Small intestine (tissue), 7 donors: ENCODE measurements at regions not wholly inside any gene's neighbourhood (a gene's known extent, or its start where the extent isn't known, plus 50 kb on each side); places are given as distances from the start of the nearest gene placed in this dataset.
"Not testable (repeated sequence)": the region's sequence is repeated elsewhere in the genome, so short reads cannot be mapped to it uniquely, and the experiment has no call there.

Experiments
- DNase-seq, 2 donors: peaks; one replicate each; pipeline versions ENCODE4 v3.0.0 to v3.0.0-alpha.2; 2013
- FAIRE-seq: peaks from 2 replicates; lab custom pipeline; 2012; peaks lifted over from hg19 to GRCh38; lab: Jason Lieb, UNC
- H3K27ac ChIP-seq, 3 donors: one replicate each; pipeline ENCODE4 v1.5.1; 2013; ENCODE audit warnings: low read length in 2 of 3, mild to moderate bottlenecking in 2 of 3, control low read depth in 1 of 3, inconsistent platforms in 1 of 3, low read depth in 1 of 3, moderate library complexity in 1 of 3
- H3K27me3 ChIP-seq, 3 donors: one replicate each; pipeline ENCODE4 v1.6.1; 2013; ENCODE audit warnings: low read length in 3 of 3, inconsistent platforms in 1 of 3; ENCODE audit not compliant: control insufficient read depth in 3 of 3, insufficient read depth in 3 of 3
- H3K36me3 ChIP-seq, 3 donors: one replicate each; pipeline ENCODE4 v1.6.1; 2013; ENCODE audit warnings: low read length in 3 of 3, inconsistent platforms in 1 of 3, low read depth in 1 of 3, mild to moderate bottlenecking in 1 of 3, moderate library complexity in 1 of 3; ENCODE audit not compliant: control insufficient read depth in 3 of 3, insufficient read depth in 2 of 3
- H3K4me1 ChIP-seq, 3 donors: one replicate each; pipeline ENCODE4 v1.6.1; 2013; ENCODE audit warnings: low read length in 2 of 3, inconsistent platforms in 1 of 3, low read depth in 1 of 3, mild to moderate bottlenecking in 1 of 3, moderate library complexity in 1 of 3; ENCODE audit not compliant: control insufficient read depth in 3 of 3, insufficient read depth in 2 of 3
- H3K4me3 ChIP-seq, 3 donors: one replicate each; pipeline ENCODE4 v1.5.1; 2013; ENCODE audit warnings: low read length in 3 of 3, control low read depth in 1 of 3, inconsistent platforms in 1 of 3, low read depth in 1 of 3, mild to moderate bottlenecking in 1 of 3, moderate library complexity in 1 of 3
- H3K9me3 ChIP-seq, 2 donors: one replicate each; pipeline ENCODE4 v1.6.1; 2013; ENCODE audit warnings: low read depth in 1 of 2, low read length in 1 of 2; ENCODE audit not compliant: control insufficient read depth in 2 of 2, insufficient read depth in 1 of 2
- WGBS, 3 donors: extraction: QIAGEN DNeasy Blood & Tissue Kit; methylation state at CpG; one replicate each; pipeline ENCODE4 v1.1.7; 2013; 5-methylcytosine and 5-hydroxymethylcytosine counted together
- donor health status: healthy with polysubstance abuse.
- donor health status: control.
- donor health status: control.
- donor health status: Bipolar disorder and iron deficiency.
- donor health status: healthy.

DNA sequence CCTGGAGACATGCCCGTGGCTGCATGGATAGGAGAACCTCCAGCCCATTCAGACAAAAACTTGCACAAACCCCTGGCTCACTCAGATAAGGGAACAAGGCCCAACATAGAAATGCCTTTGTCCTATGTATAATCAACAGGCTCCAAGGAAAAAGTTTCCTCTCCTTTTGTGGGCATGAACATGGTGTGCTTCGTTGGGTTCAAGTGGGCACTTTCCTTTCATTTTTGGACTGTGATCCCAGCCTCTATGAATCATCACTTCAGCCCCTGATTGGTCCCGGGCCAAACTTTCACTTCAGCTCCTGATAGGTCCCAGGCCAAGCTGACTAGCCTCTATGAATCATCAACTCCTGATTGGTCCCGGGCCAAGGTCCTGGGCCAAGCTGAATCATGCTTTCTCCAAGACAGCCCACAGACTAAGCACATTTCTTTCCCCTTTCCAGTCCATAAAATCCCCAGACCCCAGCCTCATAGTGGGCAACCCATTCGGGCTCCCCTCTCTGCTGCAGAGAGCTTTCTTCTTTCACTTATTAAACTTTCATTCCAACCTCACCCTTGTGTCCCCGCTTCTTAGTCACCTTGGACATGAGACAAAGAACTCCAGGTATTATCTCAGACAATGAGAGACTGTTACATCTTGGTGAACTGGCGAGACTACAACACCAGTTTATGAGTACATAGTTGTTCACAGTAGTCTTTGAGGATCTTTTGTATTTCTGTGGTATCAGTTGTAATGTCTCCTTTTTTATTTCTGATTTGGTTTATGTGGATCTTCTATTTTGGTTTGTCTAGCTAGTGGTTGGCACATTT, 146.7 kb downstream of the SPIN4 start:
- not testable (repeated sequence) for H3K27ac ChIP-seq, H3K4me1 ChIP-seq, H3K9me3 ChIP-seq, H3K36me3 ChIP-seq, H3K4me3 ChIP-seq, DNase-seq, H3K27me3 ChIP-seq, FAIRE-seq
- no CpG with 5 or more reads among the region's 7 CpGs for WGBS, 3 donors

DNA sequence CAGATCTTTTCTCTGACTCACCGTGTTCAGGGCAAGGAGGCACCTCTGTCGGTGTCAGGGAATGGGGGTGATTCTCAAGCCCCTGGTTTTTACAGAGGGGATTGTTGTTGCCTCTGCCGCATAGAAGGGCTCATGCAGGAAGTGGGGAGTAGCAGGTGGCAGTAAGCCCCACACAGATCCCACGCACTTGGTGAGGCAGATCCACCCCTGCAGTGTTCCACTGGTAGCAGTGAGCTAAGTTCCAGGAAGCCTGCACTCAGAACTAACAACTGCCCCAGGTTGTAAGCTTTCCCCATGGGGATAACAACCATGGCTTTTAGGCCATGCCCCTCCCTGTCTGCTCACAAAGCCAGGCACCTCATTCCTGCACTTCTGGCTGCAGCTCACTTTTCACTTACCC, 149.1 kb downstream of the SPIN4 start:
- not testable (repeated sequence) for H3K27me3 ChIP-seq, DNase-seq, FAIRE-seq, H3K27ac ChIP-seq, H3K36me3 ChIP-seq, H3K4me3 ChIP-seq, H3K4me1 ChIP-seq, H3K9me3 ChIP-seq
- WGBS, 3 donors: no CpG with 5 or more reads among the region's 4 CpGs

GRCh38 chrX:63198693-63199092, 152.4 kb downstream of the SPIN4 start:
- H3K4me1 ChIP-seq, H3K36me3 ChIP-seq, H3K4me3 ChIP-seq, FAIRE-seq, H3K27me3 ChIP-seq, DNase-seq, H3K27ac ChIP-seq, H3K9me3 ChIP-seq: not testable (repeated sequence)
- no CpG with 5 or more reads among the region's 3 CpGs for WGBS, 3 donors

GRCh38 chrX:63192366-63193041, 158.6 kb downstream of the SPIN4 start:
- not testable (repeated sequence) for H3K27me3 ChIP-seq, FAIRE-seq, H3K9me3 ChIP-seq, DNase-seq, H3K4me3 ChIP-seq, H3K36me3 ChIP-seq, H3K27ac ChIP-seq, H3K4me1 ChIP-seq
- WGBS, 3 donors: 88 to 92% (median 89%) methylated on average over 14 to 29 of the region's 29 CpGs

DNA sequence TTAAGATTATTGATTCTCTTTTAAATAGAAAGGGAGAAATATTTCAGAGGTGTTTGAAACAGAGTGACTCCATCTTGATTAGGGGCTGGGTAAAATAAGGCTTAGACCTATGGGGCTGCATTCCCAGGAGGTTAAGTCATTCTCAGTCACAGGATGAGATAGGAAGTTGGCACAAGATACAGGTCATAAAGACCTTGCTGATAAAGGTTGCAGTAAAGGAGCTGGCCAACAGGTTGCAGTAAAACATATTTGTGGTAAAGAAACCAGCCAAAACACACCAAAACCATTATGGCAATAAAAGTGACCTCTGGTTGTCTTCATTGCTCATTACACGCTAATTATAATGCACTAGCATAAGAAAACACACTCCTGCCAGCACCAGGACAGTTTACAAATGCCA, 165.0 kb downstream of the SPIN4 start:
- WGBS, 3 donors: 31 to 67% (median 55%) methylated on average over 1 of the region's 1 CpG
- Histone ChIP-seq H3K27ac (no peak overlapping the region), H3K4me3 (no peak overlapping the region), H3K9me3 (no peaks in the 10 kb centered on the region), H3K4me1 (no peaks in the 10 kb centered on the region), H3K27me3 (no peaks in the 10 kb centered on the region), H3K36me3 (no peaks in the 10 kb centered on the region)
- no peak for DNase-seq
- FAIRE-seq: no peak

DNA sequence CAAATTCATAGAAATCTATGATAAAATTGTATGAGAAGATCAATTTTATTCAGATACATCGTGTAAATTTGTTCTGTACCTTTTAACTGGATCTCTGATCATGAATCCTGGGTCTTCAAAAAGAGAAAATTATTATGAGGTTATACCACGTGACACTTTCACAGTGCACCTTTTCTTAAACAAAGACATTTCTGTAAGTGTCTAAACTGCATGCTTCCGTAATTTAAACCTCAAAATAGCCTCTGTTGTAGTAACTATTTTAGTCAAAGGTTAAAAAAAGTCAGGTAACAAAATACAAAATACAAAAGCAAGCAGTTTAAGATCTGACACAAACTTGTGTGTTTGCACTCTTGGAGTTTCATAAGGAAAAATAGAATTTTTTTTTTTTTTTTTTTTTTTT, 171.3 kb downstream of the SPIN4 start:
- not testable (repeated sequence) for H3K27me3 ChIP-seq, H3K36me3 ChIP-seq, DNase-seq, H3K9me3 ChIP-seq, H3K4me3 ChIP-seq, FAIRE-seq, H3K4me1 ChIP-seq, H3K27ac ChIP-seq
- no CpG with 5 or more reads among the region's 3 CpGs for WGBS, 3 donors

GRCh38 chrX:63176578-63176977, 174.6 kb downstream of the SPIN4 start:
- no CpG with 5 or more reads among the region's 4 CpGs for WGBS, 3 donors
- H3K4me3 ChIP-seq, H3K27me3 ChIP-seq, H3K27ac ChIP-seq, DNase-seq, H3K4me1 ChIP-seq, H3K36me3 ChIP-seq, H3K9me3 ChIP-seq, FAIRE-seq: not testable (repeated sequence)

DNA sequence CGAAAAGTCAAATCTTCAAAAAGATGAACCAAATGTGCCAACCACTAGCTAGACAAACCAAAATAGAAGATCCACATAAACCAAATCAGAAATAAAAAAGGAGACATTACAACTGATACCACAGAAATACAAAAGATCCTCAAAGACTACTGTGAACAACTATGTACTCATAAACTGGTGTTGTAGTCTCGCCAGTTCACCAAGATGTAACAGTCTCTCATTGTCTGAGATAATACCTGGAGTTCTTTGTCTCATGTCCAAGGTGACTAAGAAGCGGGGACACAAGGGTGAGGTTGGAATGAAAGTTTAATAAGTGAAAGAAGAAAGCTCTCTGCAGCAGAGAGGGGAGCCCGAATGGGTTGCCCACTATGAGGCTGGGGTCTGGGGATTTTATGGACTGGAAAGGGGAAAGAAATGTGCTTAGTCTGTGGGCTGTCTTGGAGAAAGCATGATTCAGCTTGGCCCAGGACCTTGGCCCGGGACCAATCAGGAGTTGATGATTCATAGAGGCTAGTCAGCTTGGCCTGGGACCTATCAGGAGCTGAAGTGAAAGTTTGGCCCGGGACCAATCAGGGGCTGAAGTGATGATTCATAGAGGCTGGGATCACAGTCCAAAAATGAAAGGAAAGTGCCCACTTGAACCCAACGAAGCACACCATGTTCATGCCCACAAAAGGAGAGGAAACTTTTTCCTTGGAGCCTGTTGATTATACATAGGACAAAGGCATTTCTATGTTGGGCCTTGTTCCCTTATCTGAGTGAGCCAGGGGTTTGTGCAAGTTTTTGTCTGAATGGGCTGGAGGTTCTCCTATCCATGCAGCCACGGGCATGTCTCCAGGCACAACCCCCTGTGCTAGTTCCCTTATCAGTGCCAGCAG, 177.1 kb downstream of the SPIN4 start:
- not testable (repeated sequence) for H3K36me3 ChIP-seq, DNase-seq, H3K4me3 ChIP-seq, FAIRE-seq, H3K4me1 ChIP-seq, H3K27me3 ChIP-seq, H3K27ac ChIP-seq, H3K9me3 ChIP-seq
- no CpG with 5 or more reads among the region's 8 CpGs for WGBS, 3 donors
